HEK293 (cell line): ENCODE measurements at regions not wholly inside any gene's neighbourhood (a gene's known extent, or its start where the extent isn't known, plus 50 kb on each side); places are given as distances from the start of the nearest gene placed in this dataset.

Experiments used
- CTCF ChIA-PET: fragments of 350-600 bp; formaldehyde crosslinking; extraction: SDS; loops from one replicate; lab custom pipeline; 2021; ENCODE audit warnings: antibody characterized with exemption; lab: Yijun Ruan, JAX
- POLR2A ChIA-PET: fragments of 300-600 bp; formaldehyde crosslinking; extraction: SDS; loops from one replicate; lab custom pipeline; 2020; ENCODE audit warnings: antibody characterized with exemption, inconsistent platforms; lab: Yijun Ruan, JAX
- H3K27ac ChIP-seq: fragments of 200-500 bp; sonication (Bioruptor generic); 2 replicates; pipeline ENCODE4 v1.5.1; 2014; ENCODE audit warnings: low read depth, low read length, control low read depth, inconsistent platforms; ENCODE audit errors: extremely low read depth
- H3K36me3 ChIP-seq, 2 experiments: fragments of 200-500 bp in 1 of 2; sonication (Bioruptor generic) in 1 of 2; 1 replicate in 1 of 2; 2 replicates in 1 of 2; pipeline ENCODE4 v1.5.1; 2014 to 2017; ENCODE audit warnings: inconsistent platforms in 2 of 2, low read length in 2 of 2; ENCODE audit not compliant: control insufficient read depth in 2 of 2, insufficient read depth in 1 of 2
- H3K4me1 ChIP-seq: fragments of 200-500 bp; sonication (Bioruptor generic); 2 replicates; pipeline ENCODE4 v1.5.1; 2014; ENCODE audit warnings: mild to moderate bottlenecking, low read length, inconsistent platforms; ENCODE audit not compliant: control insufficient read depth, insufficient read depth
- H3K4me3 ChIP-seq: 2 replicates; pipeline ENCODE4 v1.5.1; 2011; ENCODE audit warnings: low read depth, mild to moderate bottlenecking, control low read depth, low read length, moderate library complexity
- H3K9me3 ChIP-seq: fragments of 200-500 bp; sonication (Bioruptor generic); 2 replicates; pipeline ENCODE4 v1.5.1; 2014; ENCODE audit warnings: low read depth, low read length, inconsistent platforms; ENCODE audit not compliant: control insufficient read depth, insufficient read depth
- HOXD13 ChIP-seq: sonication (generic); formaldehyde crosslinking; IDR thresholded peaks from 2 replicates; pipeline ENCODE4 v1.8.0; 2022; ENCODE audit warnings: missing genetic modification reagents, borderline replicate concordance
- PBX3 ChIP-seq: sonication (generic); formaldehyde crosslinking; IDR thresholded peaks from 2 replicates; pipeline ENCODE4 v1.8.1; 2022; ENCODE audit warnings: mild to moderate bottlenecking, moderate library complexity, missing genetic modification reagents
- SETDB1 ChIP-seq: IDR thresholded peaks from one replicate; pipeline ENCODE4 v1.6.1; 2017; ENCODE audit warnings: mild to moderate bottlenecking, low read length, moderate library complexity, mixed read lengths; ENCODE audit not compliant: insufficient read length
- WT1 ChIP-seq: fragments of 450-650 bp; formaldehyde crosslinking; IDR thresholded peaks from 2 replicates; pipeline ENCODE4 v1.5.1; 2016; ENCODE audit warnings: missing biosample characterization, missing genetic modification characterization
- ZBTB11 ChIP-seq: fragments of 450-650 bp; formaldehyde crosslinking; conservative IDR thresholded peaks from 2 replicates; pipeline ENCODE4 v1.5.1; 2016; ENCODE audit warnings: low read depth, missing biosample characterization, missing genetic modification characterization
- ZBTB48 ChIP-seq: fragments of 450-650 bp; formaldehyde crosslinking; IDR thresholded peaks from 2 replicates; pipeline ENCODE4 v1.5.1; 2016; ENCODE audit warnings: missing biosample characterization, missing genetic modification characterization
- ZBTB8A ChIP-seq: fragments of 450-650 bp; formaldehyde crosslinking; IDR thresholded peaks from 2 replicates; pipeline ENCODE4 v1.5.1; 2016; ENCODE audit warnings: missing biosample characterization, missing genetic modification characterization
- ZFHX2 ChIP-seq: fragments of 450-650 bp; formaldehyde crosslinking; conservative IDR thresholded peaks from 2 replicates; pipeline ENCODE4 v1.5.1; 2016; ENCODE audit warnings: missing biosample characterization, missing genetic modification characterization
- ZNF132 ChIP-seq: fragments of 450-650 bp; formaldehyde crosslinking; IDR thresholded peaks from 2 replicates; pipeline ENCODE4 v1.5.1; 2017; ENCODE audit warnings: missing biosample characterization, missing genetic modification characterization, borderline replicate concordance
- ZNF174 ChIP-seq: fragments of 450-650 bp; formaldehyde crosslinking; IDR thresholded peaks from 2 replicates; pipeline ENCODE4 v1.5.0; 2017; ENCODE audit warnings: missing biosample characterization, mild to moderate bottlenecking, missing genetic modification characterization
- ZNF211 ChIP-seq: fragments of 450-650 bp; formaldehyde crosslinking; IDR thresholded peaks from 2 replicates; pipeline ENCODE4 v1.5.1; 2016; ENCODE audit warnings: low read depth, missing biosample characterization, missing genetic modification characterization
- ZNF426 ChIP-seq: fragments of 450-650 bp; formaldehyde crosslinking; IDR thresholded peaks from 2 replicates; pipeline ENCODE4 v1.5.1; 2017; ENCODE audit warnings: missing biosample characterization, missing genetic modification characterization, mild to moderate bottlenecking, inconsistent platforms, moderate library complexity
- ZNF529 ChIP-seq: fragments of 450-650 bp; formaldehyde crosslinking; IDR thresholded peaks from 2 replicates; pipeline ENCODE4 v1.5.1; 2017; ENCODE audit warnings: missing genetic modification characterization, missing biosample characterization; ENCODE audit not compliant: insufficient replicate concordance
- ZNF560 ChIP-seq: fragments of 450-650 bp; formaldehyde crosslinking; IDR thresholded peaks from 2 replicates; pipeline ENCODE4 v1.5.1; 2017; ENCODE audit warnings: missing biosample characterization, missing genetic modification characterization, borderline replicate concordance
- ZNF623 ChIP-seq: fragments of 450-650 bp; formaldehyde crosslinking; IDR thresholded peaks from 2 replicates; pipeline ENCODE4 v1.5.1; 2016; ENCODE audit warnings: missing biosample characterization, missing genetic modification characterization
- ZNF692 ChIP-seq: fragments of 450-650 bp; formaldehyde crosslinking; IDR thresholded peaks from 2 replicates; pipeline ENCODE4 v1.5.1; 2016; ENCODE audit warnings: missing biosample characterization, missing genetic modification characterization
- ZNF747 ChIP-seq: fragments of 450-650 bp; formaldehyde crosslinking; IDR thresholded peaks from 2 replicates; pipeline ENCODE4 v1.5.1; 2016; ENCODE audit warnings: missing biosample characterization, missing genetic modification characterization
- ZNF792 ChIP-seq: fragments of 450-650 bp; formaldehyde crosslinking; IDR thresholded peaks from 2 replicates; pipeline ENCODE4 v1.5.1; 2016; ENCODE audit warnings: missing biosample characterization, missing genetic modification characterization
- ZNF830 ChIP-seq: fragments of 450-650 bp; IDR thresholded peaks from 2 replicates; pipeline ENCODE4 v1.5.0; 2018; ENCODE audit warnings: missing biosample characterization, missing genetic modification characterization, low read depth, mild to moderate bottlenecking, moderate library complexity
- ZSCAN18 ChIP-seq: fragments of 450-650 bp; formaldehyde crosslinking; IDR thresholded peaks from 2 replicates; pipeline ENCODE4 v1.5.1; 2016; ENCODE audit warnings: missing biosample characterization, missing genetic modification characterization

- POLR2A ChIA-PET = no interaction called here
- TF ChIP-seq ZFHX2 (tag by site-specific recombination) (no peak), ZNF132 (tag by site-specific recombination) (no peak), WT1 (tag by site-specific recombination) (no peak), ZNF426 (tag by site-specific recombination) (no peak), ZNF560 (tag by site-specific recombination) (no peak), ZBTB11 (tag by site-specific recombination) (no peak), ZNF623 (tag by site-specific recombination) (no peak), PBX3 (CRISPR knock-in tag) (no peak), SETDB1 (no peak), ZNF174 (tag by site-specific recombination) (no peak), ZBTB8A (no peak), ZBTB48 (tag by site-specific recombination) (no peak), ZNF529 (tag by site-specific recombination) (no peak), ZNF792 (tag by site-specific recombination) (no peak), ZSCAN18 (tag by site-specific recombination) (no peak), ZNF211 (tag by site-specific recombination) (no peak), HOXD13 (no peak), ZNF830 (tag by site-specific recombination) (no peak)
- Histone ChIP-seq H3K36me3 (no peaks in the 10 kb centered on the region), H3K4me1 (no peaks in the 10 kb centered on the region), H3K9me3 (no peaks in the 10 kb centered on the region), H3K27ac (no peak overlapping the region), H3K4me3 (no peak overlapping the region)
- CTCF ChIA-PET = no interaction called here
These were observed 1075.3 kb downstream of the ADGRL3 start for GRCh38 chr4:62275470-62275869.

- ChIA-PET CTCF (interaction anchor here (0.6 kb wide), 1 partner anchor 251 kb away, joined by 3 read pairs; no protein-coding TSS in a partner anchor), POLR2A (no interaction called here)
- TF ChIP-seq ZNF692 (tag by site-specific recombination) (no peak), ZNF747 (tag by site-specific recombination) (no peak)
These were observed 1074.7 kb downstream of the ADGRL3 start for GRCh38 chr4:62274782-62275181.

More at GRCh38 chr4:62274782-62275181, 1074.7 kb downstream of the ADGRL3 start:
- Histone ChIP-seq H3K4me3 (no peak overlapping the region), H3K9me3 (no peaks in the 10 kb centered on the region), H3K36me3 (no peaks in the 10 kb centered on the region), H3K27ac (no peak overlapping the region), H3K4me1 (no peaks in the 10 kb centered on the region)
